Suprapubic skin (tissue), 4 donors: ENCODE measurements at regions not wholly inside any gene's neighbourhood (a gene's known extent, or its start where the extent isn't known, plus 50 kb on each side); places are given as distances from the start of the nearest gene placed in this dataset.

ENCODE experiments used
- EP300 ChIP-seq: sonication (generic); formaldehyde crosslinking; IDR thresholded peaks from one replicate; pipeline ENCODE4 v1.6.1; 2017; ENCODE audit warnings: antibody characterized with exemption
- POLR2A ChIP-seq, 2 donors: fragments of 450-650 bp; IDR thresholded peaks; one replicate each; pipeline ENCODE4 v1.6.1; 2017; ENCODE audit warnings: antibody characterized with exemption in 2 of 2, mild to moderate bottlenecking in 2 of 2, moderate library complexity in 2 of 2
- POLR2AphosphoS5 ChIP-seq, 3 donors: sonication (generic); formaldehyde crosslinking; IDR thresholded peaks; one replicate each; pipeline ENCODE4 v1.6.1; 2017; ENCODE audit warnings: antibody characterized with exemption in 3 of 3
- TF ChIP-seq, protein P1 (sequence below), 2 donors: fragments of 200-600 bp in 1 of 2; fragments of 450-650 bp in 1 of 2; sonication (generic) in 1 of 2; IDR thresholded peaks; one replicate each; pipeline ENCODE4 v1.5.1; 2016 to 2019; ENCODE audit warnings: antibody characterized with exemption in 2 of 2, mild to moderate bottlenecking in 1 of 2, moderate library complexity in 1 of 2

DNA sequence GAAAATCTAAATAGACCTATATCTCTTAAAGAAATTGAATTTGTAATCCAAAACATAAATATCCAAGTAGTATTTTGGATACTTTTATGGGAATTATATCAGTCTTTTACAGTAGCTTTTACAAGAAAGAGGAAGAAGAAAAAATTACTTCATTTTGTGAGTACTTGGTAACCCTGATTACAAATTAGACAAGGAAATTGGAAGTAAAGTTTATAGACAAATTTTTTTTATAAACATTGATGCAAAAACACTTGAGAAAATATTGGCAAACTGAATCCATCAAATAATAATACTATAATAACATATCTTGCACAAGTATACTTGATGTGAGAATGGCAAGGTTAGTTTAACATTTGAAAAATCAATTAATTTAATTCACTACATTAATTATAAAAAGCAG lies 954.1 kb upstream of the MIR17HG start:
- TF ChIP-seq, protein P1, sequence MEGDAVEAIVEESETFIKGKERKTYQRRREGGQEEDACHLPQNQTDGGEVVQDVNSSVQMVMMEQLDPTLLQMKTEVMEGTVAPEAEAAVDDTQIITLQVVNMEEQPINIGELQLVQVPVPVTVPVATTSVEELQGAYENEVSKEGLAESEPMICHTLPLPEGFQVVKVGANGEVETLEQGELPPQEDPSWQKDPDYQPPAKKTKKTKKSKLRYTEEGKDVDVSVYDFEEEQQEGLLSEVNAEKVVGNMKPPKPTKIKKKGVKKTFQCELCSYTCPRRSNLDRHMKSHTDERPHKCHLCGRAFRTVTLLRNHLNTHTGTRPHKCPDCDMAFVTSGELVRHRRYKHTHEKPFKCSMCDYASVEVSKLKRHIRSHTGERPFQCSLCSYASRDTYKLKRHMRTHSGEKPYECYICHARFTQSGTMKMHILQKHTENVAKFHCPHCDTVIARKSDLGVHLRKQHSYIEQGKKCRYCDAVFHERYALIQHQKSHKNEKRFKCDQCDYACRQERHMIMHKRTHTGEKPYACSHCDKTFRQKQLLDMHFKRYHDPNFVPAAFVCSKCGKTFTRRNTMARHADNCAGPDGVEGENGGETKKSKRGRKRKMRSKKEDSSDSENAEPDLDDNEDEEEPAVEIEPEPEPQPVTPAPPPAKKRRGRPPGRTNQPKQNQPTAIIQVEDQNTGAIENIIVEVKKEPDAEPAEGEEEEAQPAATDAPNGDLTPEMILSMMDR (IDR thresholded peaks at IDR 0.05): no peak
- TF ChIP-seq EP300: no peak
- TF ChIP-seq POLR2A (IDR thresholded peaks at IDR 0.05): no peak
- no peak for TF ChIP-seq POLR2AphosphoS5 (IDR thresholded peaks at IDR 0.05)
